Sigmoid colon (tissue), 6 donors: ENCODE measurements at regions not wholly inside any gene's neighbourhood (a gene's known extent, or its start where the extent isn't known, plus 50 kb on each side); places are given as distances from the start of the nearest gene placed in this dataset.
"Not testable (repeated sequence)": the region's sequence is repeated elsewhere in the genome, so short reads cannot be mapped to it uniquely, and the experiment has no call there.

Experiments
- DNase-seq: peaks from one replicate; pipeline ENCODE4 v3.0.0-alpha.2; 2019
- H3K27ac ChIP-seq, 4 donors: fragments of 200-600 bp; sonication (generic); one replicate each; pipeline ENCODE4 v1.5.1; 2016 to 2019; ENCODE audit warnings: mild to moderate bottlenecking in 1 of 4
- H3K27me3 ChIP-seq, 3 donors: fragments of 200-600 bp; sonication (generic); one replicate each; pipeline ENCODE4 v1.5.1; 2019; ENCODE audit warnings: mild to moderate bottlenecking in 1 of 3
- H3K36me3 ChIP-seq, 4 donors: fragments of 200-600 bp; sonication (generic); one replicate each; pipeline ENCODE4 v1.5.1; 2016 to 2019
- H3K4me1 ChIP-seq, 4 donors: fragments of 200-600 bp; sonication (generic); one replicate each; pipeline ENCODE4 v1.5.1; 2017 to 2019
- H3K4me3 ChIP-seq, 4 donors: fragments of 200-600 bp; sonication (generic); one replicate each; pipeline ENCODE4 v1.5.1; 2017 to 2019; ENCODE audit warnings: mild to moderate bottlenecking in 2 of 4, moderate library complexity in 1 of 4
- H3K9me3 ChIP-seq, 4 donors: fragments of 200-600 bp in 3 of 4; sonication (generic) in 3 of 4; one replicate each; pipeline versions ENCODE4 v1.5.1 to v1.6.1; 2013 to 2019
- EP300 ChIP-seq, 4 donors: sonication (generic); formaldehyde crosslinking; IDR thresholded peaks; one replicate each; pipeline ENCODE4 v1.6.1; 2017; ENCODE audit warnings: antibody characterized with exemption in 4 of 4
- POLR2A ChIP-seq, 2 donors: fragments of 450-650 bp; IDR thresholded peaks; one replicate each; pipeline ENCODE4 v1.6.1; 2016; ENCODE audit warnings: antibody characterized with exemption in 2 of 2, mild to moderate bottlenecking in 2 of 2, moderate library complexity in 2 of 2
- POLR2AphosphoS5 ChIP-seq, 4 donors: sonication (generic); formaldehyde crosslinking; IDR thresholded peaks; one replicate each; pipeline ENCODE4 v1.6.1; 2017; ENCODE audit warnings: antibody characterized with exemption in 4 of 4
- WGBS, 2 donors: extraction: QIAGEN DNeasy Blood & Tissue Kit; methylation state at CpG; one replicate each; pipeline ENCODE4 v1.1.7; 2013; 5-methylcytosine and 5-hydroxymethylcytosine counted together
- intact Hi-C: fragments of 100-400 bp; cut with DNase I; formaldehyde crosslinking; loops from one replicate; pipeline ENCODE4 v1.15.1; 2023
- TF ChIP-seq, protein P1 (sequence below), 4 experiments: fragments of 450-650 bp in 3 of 4; fragments of 200-600 bp in 1 of 4; IDR thresholded peaks; one replicate each; pipeline ENCODE4 v1.5.1; 2016 to 2019; ENCODE audit warnings: antibody characterized with exemption in 4 of 4, mild to moderate bottlenecking in 3 of 4, moderate library complexity in 2 of 4
- donor health status: healthy with polysubstance abuse.
- donor health status: healthy.

DNA sequence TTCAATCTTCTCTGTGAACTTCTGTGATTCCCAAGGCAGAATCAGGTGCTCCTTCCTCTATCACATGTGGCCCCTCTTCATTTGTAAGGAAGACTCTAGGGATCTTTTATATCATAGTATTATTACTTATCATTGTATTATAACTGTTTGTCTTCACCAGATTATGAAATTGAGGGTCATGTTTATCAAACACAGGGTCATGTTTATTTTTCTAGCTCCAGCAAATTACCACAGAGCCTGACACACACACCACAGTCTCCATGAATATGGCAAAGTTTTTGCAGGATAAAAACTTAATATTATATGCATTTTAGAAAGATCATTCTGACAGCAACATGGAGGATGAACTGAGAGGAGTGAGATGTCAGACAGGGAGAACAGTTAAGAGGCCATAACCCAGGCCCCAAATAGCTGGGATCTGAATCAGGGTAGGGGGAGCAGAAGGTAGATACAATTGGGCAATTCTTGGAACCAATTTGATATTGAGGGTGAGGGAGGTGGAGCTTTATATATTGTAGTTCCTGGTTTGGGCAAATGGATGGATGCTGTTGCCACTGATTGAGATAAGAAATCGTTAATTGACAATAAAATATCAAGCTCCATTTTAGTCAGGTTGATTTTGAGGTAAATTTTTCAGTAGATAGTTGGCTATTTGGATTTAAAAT lies 130.7 kb downstream of the DHRS2 start:
- Histone ChIP-seq H3K4me3 (no peak overlapping the region), H3K36me3 (no peaks in the 10 kb centered on the region), H3K9me3 (no peaks in the 10 kb centered on the region), H3K27me3 (no peaks in the 10 kb centered on the region), H3K4me1 (no peaks in the 10 kb centered on the region), H3K27ac (no peak overlapping the region)
- intact Hi-C loops: no loop called here
- no peak for TF ChIP-seq POLR2AphosphoS5 (IDR thresholded peaks at IDR 0.05)
- TF ChIP-seq POLR2A (IDR thresholded peaks at IDR 0.05): no peak
- TF ChIP-seq EP300 (IDR thresholded peaks at IDR 0.05): no peak
- TF ChIP-seq, protein P1, sequence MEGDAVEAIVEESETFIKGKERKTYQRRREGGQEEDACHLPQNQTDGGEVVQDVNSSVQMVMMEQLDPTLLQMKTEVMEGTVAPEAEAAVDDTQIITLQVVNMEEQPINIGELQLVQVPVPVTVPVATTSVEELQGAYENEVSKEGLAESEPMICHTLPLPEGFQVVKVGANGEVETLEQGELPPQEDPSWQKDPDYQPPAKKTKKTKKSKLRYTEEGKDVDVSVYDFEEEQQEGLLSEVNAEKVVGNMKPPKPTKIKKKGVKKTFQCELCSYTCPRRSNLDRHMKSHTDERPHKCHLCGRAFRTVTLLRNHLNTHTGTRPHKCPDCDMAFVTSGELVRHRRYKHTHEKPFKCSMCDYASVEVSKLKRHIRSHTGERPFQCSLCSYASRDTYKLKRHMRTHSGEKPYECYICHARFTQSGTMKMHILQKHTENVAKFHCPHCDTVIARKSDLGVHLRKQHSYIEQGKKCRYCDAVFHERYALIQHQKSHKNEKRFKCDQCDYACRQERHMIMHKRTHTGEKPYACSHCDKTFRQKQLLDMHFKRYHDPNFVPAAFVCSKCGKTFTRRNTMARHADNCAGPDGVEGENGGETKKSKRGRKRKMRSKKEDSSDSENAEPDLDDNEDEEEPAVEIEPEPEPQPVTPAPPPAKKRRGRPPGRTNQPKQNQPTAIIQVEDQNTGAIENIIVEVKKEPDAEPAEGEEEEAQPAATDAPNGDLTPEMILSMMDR (IDR thresholded peaks at IDR 0.05): no peak
- DNase-seq: no peak
- 0 to 38% methylated on average over 1 of the region's 1 CpG for WGBS, 2 donors

DNA sequence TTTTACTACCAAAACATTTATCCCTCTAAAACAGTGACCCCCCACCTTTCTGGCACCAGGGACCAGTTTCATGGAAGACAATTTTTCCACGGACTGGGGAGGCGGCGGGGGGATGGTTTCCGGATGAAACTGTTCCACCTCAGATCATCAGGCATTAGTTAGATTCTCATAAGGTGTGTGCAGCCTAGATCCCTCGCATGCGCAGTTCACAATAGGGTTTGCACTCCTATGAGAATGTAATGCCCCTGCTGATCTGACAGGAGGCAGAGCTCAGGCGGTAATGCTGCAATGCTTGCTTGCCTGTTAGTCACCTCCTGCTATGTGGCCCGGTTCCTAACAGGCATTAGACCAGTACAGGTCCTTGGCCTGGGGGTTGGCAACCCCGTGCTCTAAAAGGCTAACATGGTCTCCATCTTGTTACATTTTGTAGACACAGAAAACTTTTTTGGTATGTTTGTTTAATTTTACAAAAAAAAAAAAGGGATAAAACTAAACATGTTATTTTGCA lies 133.1 kb downstream of the DHRS2 start:
- intact Hi-C loops, H3K4me3 ChIP-seq, H3K9me3 ChIP-seq, H3K4me1 ChIP-seq, DNase-seq, H3K36me3 ChIP-seq, H3K27me3 ChIP-seq, H3K27ac ChIP-seq: not testable (repeated sequence)
- WGBS, 2 donors: 89 to 92% methylated on average over 9 of the region's 9 CpGs

DNA sequence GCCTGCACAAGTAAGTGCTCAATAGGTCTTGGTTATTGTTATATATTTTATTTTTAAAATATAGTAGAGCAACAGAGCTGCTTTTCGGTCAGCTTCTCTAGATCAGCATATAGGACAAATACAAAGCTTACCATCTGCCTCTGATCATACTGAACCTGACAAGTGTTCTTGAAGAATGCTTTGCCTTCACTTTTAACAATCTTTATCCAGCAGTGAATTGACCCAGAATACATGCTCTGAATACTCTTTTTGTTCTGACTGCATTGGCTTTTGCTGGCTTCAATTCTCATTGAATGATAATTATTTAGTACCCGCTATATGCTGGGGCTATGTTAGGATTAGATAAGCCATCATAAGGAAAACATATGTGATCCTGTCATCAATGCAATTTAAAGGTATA lies 137.8 kb downstream of the DHRS2 start:
- no peak overlapping the region for H3K4me3 ChIP-seq
- no peaks in the 10 kb centered on the region for H3K9me3 ChIP-seq
- no peaks in the 10 kb centered on the region for H3K36me3 ChIP-seq
- 82 to 92% methylated on average over 2 of the region's 2 CpGs for WGBS, 2 donors
- H3K27ac ChIP-seq: no peak overlapping the region
- no peak for TF ChIP-seq POLR2AphosphoS5 (IDR thresholded peaks at IDR 0.05)
- TF ChIP-seq EP300 (IDR thresholded peaks at IDR 0.05): no peak
- TF ChIP-seq POLR2A (IDR thresholded peaks at IDR 0.05): no peak
- TF ChIP-seq, protein P1 (IDR thresholded peaks at IDR 0.05): no peak
- H3K27me3 ChIP-seq: no peaks in the 10 kb centered on the region
- no peaks in the 10 kb centered on the region for H3K4me1 ChIP-seq
- DNase-seq: no peak
- intact Hi-C loops: no loop called here

DNA sequence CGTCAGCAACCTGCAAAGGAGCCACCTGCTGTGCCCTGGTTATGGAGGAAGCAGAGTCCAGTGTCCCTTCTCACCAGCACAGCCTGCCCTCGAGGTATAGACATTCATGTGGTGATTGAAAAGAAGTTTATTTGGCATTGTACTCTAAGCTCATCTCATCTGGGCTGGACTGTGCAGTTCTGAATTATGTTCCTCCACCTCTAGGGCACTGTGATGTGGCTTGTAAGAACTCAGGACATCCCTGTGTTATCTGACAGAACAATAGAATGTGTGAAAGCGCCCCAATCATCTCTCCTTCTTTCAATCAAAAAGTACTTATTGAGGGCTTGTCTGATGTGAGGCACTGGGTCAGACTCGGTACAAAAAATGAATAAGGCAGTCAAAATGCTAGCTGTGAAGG lies 140.1 kb downstream of the DHRS2 start:
- no peaks in the 10 kb centered on the region for H3K4me1 ChIP-seq
- no peak for DNase-seq
- WGBS, 2 donors: 43 to 68% methylated on average over 4 of the region's 4 CpGs
- H3K27ac ChIP-seq: no peak overlapping the region
- intact Hi-C loops: no loop called here
- TF ChIP-seq, protein P1 (IDR thresholded peaks at IDR 0.05): no peak
- no peak for TF ChIP-seq POLR2A (IDR thresholded peaks at IDR 0.05)
- no peak for TF ChIP-seq EP300 (IDR thresholded peaks at IDR 0.05)
- TF ChIP-seq POLR2AphosphoS5 (IDR thresholded peaks at IDR 0.05): no peak
- H3K36me3 ChIP-seq: no peaks in the 10 kb centered on the region
- H3K27me3 ChIP-seq: no peaks in the 10 kb centered on the region
- H3K4me3 ChIP-seq: no peak overlapping the region
- H3K9me3 ChIP-seq: no peaks in the 10 kb centered on the region

DNA sequence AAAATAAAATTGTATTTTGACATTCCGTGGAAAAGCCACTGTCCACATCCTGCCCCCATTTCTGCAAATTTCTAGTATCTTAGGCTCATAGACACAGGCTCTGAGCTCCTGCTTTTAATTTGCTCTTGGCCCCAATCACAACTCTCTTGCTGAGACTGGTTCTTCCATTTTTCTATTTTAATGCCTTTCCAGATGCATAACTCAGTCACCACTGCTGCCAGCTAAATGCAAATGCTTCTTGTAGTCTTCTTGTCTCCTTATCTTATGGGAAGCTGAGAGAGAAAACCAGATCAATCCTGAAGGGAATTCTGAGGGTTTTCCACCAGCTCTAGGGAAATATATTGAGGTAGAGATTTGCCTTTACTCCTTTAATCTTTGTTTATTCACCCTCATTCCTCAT lies 149.0 kb downstream of the DHRS2 start:
- no peaks in the 10 kb centered on the region for H3K4me1 ChIP-seq
- WGBS, 2 donors: 98% methylated on average over 1 of the region's 1 CpG
- TF ChIP-seq, protein P1 (IDR thresholded peaks at IDR 0.05): no peak
- no peak for TF ChIP-seq EP300 (IDR thresholded peaks at IDR 0.05)
- no peak for TF ChIP-seq POLR2AphosphoS5 (IDR thresholded peaks at IDR 0.05)
- no peak for TF ChIP-seq POLR2A (IDR thresholded peaks at IDR 0.05)
- H3K9me3 ChIP-seq: no peaks in the 10 kb centered on the region
- DNase-seq: no peak
- intact Hi-C loops: no loop called here
- H3K4me3 ChIP-seq: no peak overlapping the region
- H3K27me3 ChIP-seq: no peaks in the 10 kb centered on the region
- no peak overlapping the region for H3K27ac ChIP-seq
- no peaks in the 10 kb centered on the region for H3K36me3 ChIP-seq
